Adrenal gland (tissue), 9 donors: ENCODE measurements at regions not wholly inside any gene's neighbourhood (a gene's known extent, or its start where the extent isn't known, plus 50 kb on each side); places are given as distances from the start of the nearest gene placed in this dataset.

Source experiments
- DNase-seq, 7 donors: peaks; one replicate each; pipeline ENCODE4 v3.0.0-alpha.2; 2019 to 2020
- H3K27ac ChIP-seq, 5 donors: fragments of 200-600 bp; sonication (generic) in 4 of 5; 1 replicate in 3 of 5; 2 replicates in 2 of 5; pipeline versions ENCODE4 v1.5.1 to v1.8.0; 2016 to 2020; ENCODE audit warnings: mild to moderate bottlenecking in 1 of 5
- H3K27me3 ChIP-seq: fragments of 200-600 bp; 2 replicates; pipeline ENCODE4 v1.8.0; 2021
- H3K36me3 ChIP-seq, 2 donors: fragments of 200-600 bp; replicated peaks in 1 of 2; 1 replicate in 1 of 2; 2 replicates in 1 of 2; pipeline versions ENCODE4 v1.5.1 to v1.8.0; 2018 to 2022
- H3K4me1 ChIP-seq, 2 donors: fragments of 200-600 bp; replicated peaks in 1 of 2; 1 replicate in 1 of 2; 2 replicates in 1 of 2; pipeline versions ENCODE4 v1.5.1 to v1.8.0; 2018 to 2021
- H3K4me3 ChIP-seq, 4 donors: fragments of 200-600 bp; sonication (generic) in 3 of 4; one replicate each; pipeline ENCODE4 v1.5.1; 2016 to 2018
- H3K9me3 ChIP-seq, 3 donors: fragments of 200-600 bp; sonication (generic) in 1 of 3; replicated peaks in 1 of 3; 1 replicate in 2 of 3; 2 replicates in 1 of 3; pipeline versions ENCODE4 v1.5.1 to v1.8.0; 2016 to 2021
- CTCF ChIP-seq, 6 experiments: fragments of 450-650 bp in 4 of 6; fragments of 200-600 bp in 2 of 6; sonication (generic) in 1 of 6; IDR thresholded peaks; 1 replicate in 5 of 6; 2 replicates in 1 of 6; pipeline versions ENCODE4 v1.5.1 to v1.8.0; 2016 to 2021; ENCODE audit warnings: antibody characterized with exemption in 6 of 6, mild to moderate bottlenecking in 2 of 6, moderate library complexity in 1 of 6
- POLR2A ChIP-seq, 2 donors: fragments of 450-650 bp; IDR thresholded peaks; one replicate each; pipeline ENCODE4 v1.6.1; 2017; ENCODE audit warnings: antibody characterized with exemption in 2 of 2, mild to moderate bottlenecking in 2 of 2, moderate library complexity in 1 of 2
- WGBS, 4 donors: extraction: QIAGEN DNeasy Blood & Tissue Kit in 2 of 4; methylation state at CpG; one replicate each; pipeline versions ENCODE4 v1.1.5 to v1.1.7; 2013 to 2017; 5-methylcytosine and 5-hydroxymethylcytosine counted together
- intact Hi-C, 2 donors: fragments of 100-400 bp; cut with DNase I; formaldehyde crosslinking; loops; one replicate each; pipeline versions ENCODE4 v1.14.1 to v1.15.0; 2022 to 2023
- donor health status: healthy with polysubstance abuse.
- donor health status: Bipolar disorder and iron deficiency.
- donor health status: DM: yes; HTN: yes; CAD: no.
- donor health status: DM: no; HTN: no; CAD: no.
- donor health status: DM: no; HTN: no; CAD: no.

GRCh38 chr11:29017941-29018340 lies 909.8 kb downstream of the METTL15 start:
- DNase-seq = no peak
- H3K9me3 ChIP-seq = no peaks in the 10 kb centered on the region
- H3K27me3 ChIP-seq = no peaks in the 10 kb centered on the region
- 79 to 94% (median 88%) methylated on average over 2 of the region's 2 CpGs for WGBS, 4 donors
- H3K36me3 ChIP-seq = no peaks in the 10 kb centered on the region
- H3K27ac ChIP-seq = no peak overlapping the region
- TF ChIP-seq POLR2A (IDR thresholded peaks at IDR 0.05) (no peak), CTCF (IDR thresholded peaks at IDR 0.05) (no peak)
- no peaks in the 10 kb centered on the region for H3K4me1 ChIP-seq
- intact Hi-C loops = no loop called here
- no peak overlapping the region for H3K4me3 ChIP-seq

- Histone ChIP-seq H3K36me3 (no peaks in the 10 kb centered on the region), H3K4me1 (no peaks in the 10 kb centered on the region), H3K9me3 (no peaks in the 10 kb centered on the region), H3K27ac (no peak overlapping the region), H3K27me3 (no peaks in the 10 kb centered on the region), H3K4me3 (no peak overlapping the region)
- DNase-seq = no peak
- WGBS, 4 donors = 16 to 19% (median 18%) methylated on average over 2 of the region's 2 CpGs
- intact Hi-C loops = no loop called here
- TF ChIP-seq CTCF (IDR thresholded peaks at IDR 0.05) (no peak), POLR2A (IDR thresholded peaks at IDR 0.05) (no peak)
Measured at GRCh38 chr11:29012507-29012906, 904.3 kb downstream of the METTL15 start.

GRCh38 chr11:29009426-29009825 lies 901.2 kb downstream of the METTL15 start:
- intact Hi-C loops = no loop called here
- Histone ChIP-seq H3K27me3 (no peaks in the 10 kb centered on the region), H3K36me3 (no peaks in the 10 kb centered on the region), H3K9me3 (no peaks in the 10 kb centered on the region), H3K27ac (no peak overlapping the region), H3K4me3 (no peak overlapping the region), H3K4me1 (no peaks in the 10 kb centered on the region)
- TF ChIP-seq POLR2A (IDR thresholded peaks at IDR 0.05) = no peak
- no peak for TF ChIP-seq CTCF (IDR thresholded peaks at IDR 0.05)
- DNase-seq = no peak

GRCh38 chr11:29008481-29008880 lies 900.3 kb downstream of the METTL15 start:
- Histone ChIP-seq H3K4me1 (no peaks in the 10 kb centered on the region), H3K36me3 (no peaks in the 10 kb centered on the region), H3K27ac (no peak overlapping the region), H3K9me3 (no peaks in the 10 kb centered on the region), H3K4me3 (no peak overlapping the region), H3K27me3 (no peaks in the 10 kb centered on the region)
- DNase-seq = no peak
- intact Hi-C loops = no loop called here
- TF ChIP-seq CTCF (IDR thresholded peaks at IDR 0.05) (no peak), POLR2A (IDR thresholded peaks at IDR 0.05) (no peak)
